HG03175 (cell line): ENCODE measurements at regions not wholly inside any gene's neighbourhood (a gene's known extent, or its start where the extent isn't known, plus 50 kb on each side); places are given as distances from the start of the nearest gene placed in this dataset.

Experiments used
- ATAC-seq: cut with Tn5 transposase; IDR thresholded peaks from one replicate; pipeline ENCODE4 v1.9.1; 2021; ENCODE audit warnings: mild to moderate bottlenecking, moderate library complexity; ENCODE audit not compliant: unreplicated experiment

DNA sequence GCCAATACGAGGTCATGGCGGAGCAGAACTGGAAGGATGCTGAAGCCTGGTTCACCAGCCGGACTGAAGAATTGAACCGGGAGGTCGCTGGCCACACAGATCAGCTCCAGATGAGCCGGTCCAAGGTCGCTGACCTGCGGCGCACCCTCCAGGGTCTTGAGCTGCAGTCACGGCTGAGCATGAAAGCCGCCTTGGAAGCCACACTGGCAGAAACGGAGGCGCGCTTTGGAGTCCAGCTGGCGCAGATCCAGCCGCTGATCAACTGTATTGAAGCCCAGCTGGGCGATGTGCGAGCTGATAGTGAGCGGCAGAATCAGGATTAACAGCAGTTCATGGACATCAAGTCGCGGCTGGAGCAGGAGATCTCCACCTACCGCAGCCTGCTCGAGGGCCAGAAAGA is 296.9 kb downstream of the OGFRL1 start:
- ATAC-seq: no peak

GRCh38 chr6:71588490-71588889 is 297.9 kb upstream of the RIMS1 start:
- no peak for ATAC-seq

DNA sequence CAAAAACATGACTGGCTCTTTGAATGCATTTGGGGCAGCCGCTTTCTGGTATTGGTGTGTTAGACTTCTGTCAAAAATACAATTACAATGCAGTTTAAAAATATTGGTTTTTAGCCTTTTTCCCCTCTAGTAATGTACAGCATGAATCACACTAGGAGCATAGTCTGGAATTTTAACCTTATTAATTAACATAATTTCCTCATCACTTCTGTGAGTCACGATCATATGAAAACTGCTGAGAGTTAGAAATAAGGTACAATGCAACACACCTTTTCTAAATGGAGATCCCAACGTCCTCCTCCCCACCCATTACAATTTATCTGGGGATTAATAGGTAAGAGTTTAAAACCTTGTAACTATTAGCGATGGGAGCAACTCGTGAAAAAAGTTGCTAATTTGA is 297.1 kb upstream of the RIMS1 start:
- ATAC-seq: no peak

DNA sequence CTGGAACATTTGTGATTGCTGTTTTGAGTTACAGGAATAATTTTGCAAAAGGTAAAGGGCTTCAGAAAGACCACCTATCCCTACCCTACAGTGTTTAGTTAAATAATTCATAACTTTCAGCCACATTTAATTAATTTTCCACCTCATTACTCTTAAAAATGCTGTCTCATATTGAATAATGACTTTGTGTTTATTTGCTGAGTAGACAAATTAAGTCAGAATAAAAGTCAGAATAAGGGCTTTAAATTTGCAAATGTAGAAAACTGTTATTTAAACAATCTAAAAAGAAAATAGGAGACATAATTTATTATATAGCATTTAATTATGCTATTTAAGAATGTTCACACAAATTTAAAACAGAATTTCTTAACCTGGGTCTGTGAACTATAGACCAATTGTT is 293.7 kb upstream of the RIMS1 start:
- no peak for ATAC-seq

DNA sequence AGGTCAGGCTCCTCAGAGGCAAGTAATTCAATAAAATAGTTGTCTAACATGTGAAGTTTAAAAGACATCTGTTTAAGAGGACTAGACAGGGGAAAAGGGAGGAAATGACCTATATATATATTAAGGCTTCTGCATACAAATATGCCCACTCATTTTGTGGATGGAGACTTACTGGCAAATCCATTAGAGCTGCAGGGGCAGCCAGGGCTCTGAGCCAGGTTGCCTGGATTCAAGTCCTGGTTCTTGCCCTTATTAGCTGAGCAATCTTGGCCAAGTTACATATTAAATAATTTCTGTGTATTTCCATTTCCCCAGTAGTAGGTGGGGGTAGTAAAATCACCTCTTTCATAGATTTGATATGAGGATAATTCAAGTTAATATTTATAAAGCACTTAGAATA is 287.0 kb upstream of the RIMS1 start:
- no peak for ATAC-seq

GRCh38 chr6:71602385-71603007 is 283.9 kb upstream of the RIMS1 start:
- no peak for ATAC-seq

DNA sequence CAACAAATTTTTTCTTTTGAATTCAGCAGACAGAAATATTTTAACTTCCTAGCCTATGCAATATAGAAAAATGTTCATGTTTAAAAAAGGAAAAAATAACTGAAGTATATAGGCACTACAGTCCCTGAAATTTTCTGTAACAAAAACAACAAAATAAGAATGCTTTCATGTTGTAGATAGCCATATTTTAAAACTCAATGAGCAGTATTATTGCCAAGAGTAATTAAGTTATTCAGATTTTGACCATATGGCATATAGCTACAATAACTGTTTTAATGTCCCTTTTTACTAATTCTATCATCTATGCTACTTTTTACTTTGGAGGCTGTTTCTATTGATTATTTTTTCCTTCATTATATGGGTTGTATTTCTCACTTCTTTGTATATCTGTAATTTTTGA is 283.3 kb upstream of the RIMS1 start:
- ATAC-seq: no peak

DNA sequence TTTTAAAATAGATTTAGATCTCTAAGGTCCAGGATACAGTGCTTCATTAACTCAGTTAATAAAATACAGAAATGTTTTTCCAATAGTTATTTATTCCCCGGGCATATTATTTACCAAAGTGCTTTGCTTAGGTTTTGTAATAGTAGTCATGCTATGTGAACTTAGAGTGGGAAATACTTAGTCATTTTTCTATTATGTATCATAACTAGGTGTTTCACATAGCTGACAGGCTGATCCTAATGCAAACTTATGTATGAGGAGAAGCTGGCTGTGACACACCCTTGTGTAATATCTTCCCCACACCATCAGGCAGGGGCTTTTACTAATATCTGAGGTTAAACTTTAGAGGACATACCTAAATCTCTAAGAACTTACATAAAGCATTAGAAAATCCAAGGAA is 277.7 kb upstream of the RIMS1 start:
- ATAC-seq: no peak

- no peak for ATAC-seq
These were observed 266.5 kb upstream of the RIMS1 start for GRCh38 chr6:71619836-71620235.

DNA sequence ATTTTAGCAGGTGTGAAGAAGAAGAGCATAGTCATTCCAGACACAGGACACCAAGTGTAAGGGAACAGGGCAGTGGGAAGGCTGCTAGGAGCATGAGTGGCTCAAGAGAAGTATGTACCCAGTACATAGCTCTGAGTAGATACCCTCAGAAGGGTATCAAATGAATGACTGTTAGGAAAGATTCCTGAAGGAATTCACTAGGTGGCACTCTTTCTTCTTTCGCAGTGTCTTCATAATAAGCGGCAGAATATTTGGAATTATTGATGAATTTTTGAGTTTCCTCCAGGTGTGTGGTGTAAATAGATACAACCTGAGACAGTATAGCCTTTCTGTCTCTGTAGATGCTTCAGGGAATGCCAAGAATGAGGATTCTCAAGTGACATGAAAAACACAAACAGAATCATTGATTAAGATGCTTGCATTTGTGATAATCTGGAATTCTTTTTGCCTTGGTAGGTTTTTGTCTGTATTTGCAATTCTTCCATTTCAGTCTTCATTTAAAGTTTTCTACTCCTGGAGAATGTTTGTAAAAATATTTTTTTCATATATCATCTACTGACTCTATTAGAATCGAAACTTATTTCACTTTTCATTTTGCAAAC is 264.3 kb upstream of the RIMS1 start:
- no peak for ATAC-seq

GRCh38 chr6:71642120-71642519 is 244.2 kb upstream of the RIMS1 start:
- no peak for ATAC-seq

DNA sequence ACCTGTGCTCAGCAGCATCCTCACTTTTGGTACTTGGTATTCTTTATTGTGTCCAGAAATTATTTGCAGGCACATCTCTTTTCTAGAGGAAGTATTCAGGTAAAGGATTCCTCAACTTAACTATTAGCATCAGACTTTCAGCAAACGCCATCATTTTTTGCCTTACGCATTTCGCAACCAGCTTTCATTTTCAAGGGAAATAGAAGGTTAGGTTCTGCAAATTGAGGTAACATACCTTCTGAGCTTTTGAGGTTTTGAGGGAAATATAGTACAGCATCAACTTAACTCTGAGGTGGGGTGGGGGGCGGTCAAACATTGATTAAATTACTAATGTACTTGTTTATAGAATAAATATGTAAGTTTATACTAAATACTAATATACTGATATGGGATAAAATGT is 243.6 kb upstream of the RIMS1 start:
- no peak for ATAC-seq

DNA sequence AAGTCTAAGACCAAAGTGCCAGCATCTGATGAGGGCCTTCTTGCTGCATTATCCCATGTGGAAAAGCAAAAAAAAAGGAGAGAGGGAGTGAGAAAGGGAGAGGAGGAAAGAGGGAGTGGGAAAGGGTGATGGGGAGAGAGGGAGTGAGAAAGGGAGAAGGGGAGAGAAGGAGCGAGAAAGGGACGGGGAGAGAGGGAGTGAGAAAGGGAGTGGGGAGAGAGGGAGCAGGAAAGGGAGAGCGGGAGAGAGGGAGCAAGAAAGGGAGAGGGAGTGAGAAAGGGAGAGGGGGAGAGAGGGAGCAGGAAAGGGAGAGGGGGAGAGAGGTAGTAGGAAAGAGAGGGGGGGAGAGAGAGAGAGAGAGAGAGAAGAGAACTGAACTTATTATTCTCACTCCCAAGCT is 241.1 kb upstream of the RIMS1 start:
- no peak for ATAC-seq

GRCh38 chr6:71649915-71650314 is 236.4 kb upstream of the RIMS1 start:
- ATAC-seq: no peak

DNA sequence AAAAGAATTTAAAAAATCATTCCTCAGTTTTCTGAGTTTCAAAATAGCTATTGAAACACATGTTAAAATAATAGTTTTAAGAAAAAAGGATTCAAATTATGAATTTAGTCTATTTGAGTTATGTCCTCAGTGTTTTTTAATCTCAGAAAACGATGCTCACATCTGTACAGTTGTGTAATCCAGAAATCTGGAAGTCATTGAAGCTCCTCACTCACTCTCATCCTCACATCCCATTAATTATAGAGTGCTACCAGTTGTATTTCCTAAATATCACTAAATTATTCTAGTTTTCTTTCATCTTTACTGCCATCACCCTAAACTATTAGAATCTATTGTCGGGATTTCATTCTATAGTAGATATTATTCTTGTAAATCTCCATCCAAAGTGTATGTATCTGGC is 234.7 kb upstream of the RIMS1 start:
- no peak for ATAC-seq

DNA sequence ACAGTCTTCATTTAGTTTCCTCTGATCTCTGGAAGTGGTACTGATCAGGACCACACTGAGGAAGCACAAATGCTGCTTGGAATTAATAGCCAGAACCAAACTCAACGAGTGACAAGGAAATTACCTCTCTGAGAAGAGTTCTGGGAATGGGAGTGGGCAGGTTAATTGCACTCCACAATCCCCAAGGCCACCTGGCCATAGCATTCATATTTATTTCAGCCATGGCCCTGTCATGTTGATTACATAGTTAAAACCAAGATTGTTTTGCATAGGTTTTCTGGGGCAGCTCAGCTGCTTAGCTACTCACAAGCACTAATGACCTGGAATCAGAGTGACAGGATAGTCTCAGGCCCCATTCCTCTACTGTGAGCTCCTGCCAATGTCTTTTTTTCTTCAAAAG is 230.2 kb upstream of the RIMS1 start:
- ATAC-seq: no peak

- ATAC-seq: no peak
These were observed 220.4 kb upstream of the RIMS1 start for GRCh38 chr6:71665931-71666330.

DNA sequence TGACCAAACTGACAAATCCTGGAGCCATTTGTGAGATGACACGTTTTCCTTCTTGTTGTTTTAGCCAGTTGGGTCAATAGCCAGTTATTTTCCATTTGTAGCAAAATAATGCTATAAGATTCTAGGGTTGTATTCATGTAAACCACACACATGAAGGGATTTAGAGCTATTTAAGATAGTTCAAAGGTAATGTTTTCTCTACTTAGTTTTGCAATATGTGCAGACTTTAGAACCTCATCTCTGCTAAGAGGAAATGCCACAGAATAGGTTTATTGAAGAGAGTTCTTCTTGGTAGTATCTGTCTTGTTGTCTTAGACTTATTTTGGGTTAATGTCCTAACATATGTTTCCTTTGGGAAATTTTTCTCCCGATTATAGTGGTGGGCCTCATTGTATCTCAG is 213.5 kb upstream of the RIMS1 start:
- ATAC-seq: no peak

DNA sequence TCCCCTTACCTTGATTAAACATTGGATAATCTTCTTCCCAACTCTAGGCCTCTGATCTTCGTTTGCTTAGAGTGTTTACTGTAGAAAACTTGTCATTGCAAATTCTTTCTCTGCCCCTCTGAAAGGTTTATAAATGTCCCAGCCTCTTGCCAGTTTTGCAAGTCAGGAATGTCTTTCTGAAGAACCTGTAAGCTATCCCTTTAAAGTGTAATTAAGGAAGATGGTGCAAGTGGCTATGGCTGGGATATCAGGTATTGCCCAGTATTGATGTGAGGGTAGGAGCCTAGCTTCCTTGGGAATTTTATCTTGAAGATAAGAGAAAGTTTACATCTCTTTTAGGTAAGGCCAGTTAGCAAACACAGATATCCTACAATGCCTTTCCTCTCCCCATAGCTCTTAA is 211.0 kb upstream of the RIMS1 start:
- ATAC-seq: no peak

DNA sequence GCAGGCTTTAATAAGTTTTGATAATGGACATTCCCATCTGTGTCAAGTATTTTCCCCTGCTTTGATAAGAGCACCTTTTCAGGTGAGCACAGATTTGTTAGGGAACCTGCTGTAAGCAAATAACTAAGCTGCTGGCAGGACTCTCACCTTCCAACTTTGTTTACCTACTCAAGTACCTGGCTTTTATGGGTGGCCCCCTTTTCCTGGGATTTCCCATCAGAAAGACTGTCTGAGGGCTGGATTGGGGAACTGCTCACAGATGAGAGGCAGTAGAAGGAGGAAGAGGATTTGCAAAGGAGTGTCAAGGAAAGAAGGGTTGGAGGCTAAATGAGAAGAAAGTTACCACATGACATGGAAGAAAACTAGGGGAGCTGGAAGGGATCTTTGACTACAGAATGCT is 210.1 kb upstream of the RIMS1 start:
- ATAC-seq: no peak

DNA sequence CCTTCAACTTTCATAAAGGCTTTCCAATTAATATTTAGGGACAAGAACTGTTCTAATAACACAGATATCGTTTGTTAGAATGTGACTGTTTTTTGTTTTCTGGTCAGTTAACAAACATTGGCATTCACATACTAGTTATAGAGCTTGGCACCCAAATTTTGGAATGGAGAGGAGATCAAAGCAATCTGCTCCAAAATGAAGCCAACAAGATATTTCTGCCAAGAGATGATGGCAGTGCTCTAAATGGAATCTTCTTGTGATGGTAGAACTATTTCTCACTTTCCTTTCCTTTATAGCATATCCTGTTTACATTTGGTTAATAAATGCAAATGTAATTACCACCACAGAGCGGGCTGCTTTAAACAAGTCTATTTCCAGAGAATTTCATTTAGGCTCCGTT is 208.3 kb upstream of the RIMS1 start:
- ATAC-seq: no peak

DNA sequence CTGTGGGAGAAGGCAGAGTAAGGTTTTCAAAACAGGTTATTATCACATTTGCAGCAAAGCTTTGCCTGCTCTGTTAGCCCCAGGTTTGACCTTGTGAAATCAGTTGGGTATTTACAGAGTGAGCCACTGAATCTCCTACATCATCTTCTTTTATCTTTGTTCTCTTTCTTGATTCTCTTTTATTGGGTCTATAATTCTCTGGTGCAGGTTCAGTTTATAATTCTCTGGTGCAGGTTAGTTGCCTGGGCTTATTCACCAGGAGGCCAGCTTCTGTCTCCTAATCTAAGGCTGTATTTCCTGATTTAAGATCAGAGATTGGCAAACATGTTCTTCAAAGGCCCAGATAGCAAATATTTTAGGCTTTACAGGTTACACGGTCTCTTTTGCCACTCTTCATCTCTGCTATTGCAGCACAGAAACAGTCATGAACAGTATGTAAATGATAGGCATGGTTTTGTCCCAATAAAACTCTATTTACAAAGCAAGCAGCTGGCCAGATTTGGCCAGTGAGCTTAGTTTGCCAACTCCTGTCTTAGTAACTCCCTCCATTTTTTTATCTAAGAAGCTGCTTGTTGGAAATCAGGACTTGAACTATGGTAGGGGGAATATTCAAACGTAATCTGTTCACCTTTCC is 205.0 kb upstream of the RIMS1 start:
- no peak for ATAC-seq
